Smooth muscle cell (in vitro differentiated cells): ENCODE measurements at regions not wholly inside any gene's neighbourhood (a gene's known extent, or its start where the extent isn't known, plus 50 kb on each side); places are given as distances from the start of the nearest gene placed in this dataset.

Experiments used
- DNase-seq: peaks from one replicate; lab custom pipeline; 2025; ENCODE audit not compliant: unreplicated experiment; lab: John Stamatoyannopoulos, UW
- H2AFZ ChIP-seq: fragments of 200-600 bp; sonication (generic); 2 replicates; pipeline ENCODE4 v1.6.0; 2016; ENCODE audit warnings: antibody characterized with exemption, low read depth, mild to moderate bottlenecking
- H3F3A ChIP-seq: fragments of 200-600 bp; sonication (generic); 2 replicates; pipeline ENCODE4 v1.6.0; 2017; ENCODE audit warnings: antibody characterized with exemption, low read depth
- H3K27ac ChIP-seq: fragments of 200-600 bp; sonication (generic); 2 replicates; pipeline ENCODE4 v1.5.1; 2016; ENCODE audit warnings: low read depth, mild to moderate bottlenecking
- H3K27me3 ChIP-seq: fragments of 200-600 bp; sonication (generic); 2 replicates; pipeline ENCODE4 v1.6.1; 2016; ENCODE audit warnings: low read depth, mild to moderate bottlenecking
- H3K36me3 ChIP-seq: fragments of 200-600 bp; sonication (generic); 2 replicates; pipeline ENCODE4 v1.5.1; 2016; ENCODE audit warnings: low read depth
- H3K4me1 ChIP-seq: fragments of 200-600 bp; sonication (generic); 2 replicates; pipeline ENCODE4 v1.5.1; 2016; ENCODE audit warnings: low read depth
- H3K4me2 ChIP-seq: fragments of 200-600 bp; sonication (generic); 2 replicates; pipeline ENCODE4 v1.6.0; 2016; ENCODE audit warnings: mild to moderate bottlenecking
- H3K4me3 ChIP-seq: fragments of 200-600 bp; sonication (generic); 2 replicates; pipeline ENCODE4 v1.5.1; 2016; ENCODE audit warnings: mild to moderate bottlenecking
- H3K79me2 ChIP-seq: fragments of 200-600 bp; sonication (generic); 2 replicates; pipeline ENCODE4 v1.6.0; 2016; ENCODE audit warnings: low read depth, mild to moderate bottlenecking
- H3K9ac ChIP-seq: fragments of 200-600 bp; sonication (generic); 2 replicates; pipeline ENCODE4 v1.6.0; 2016; ENCODE audit warnings: low read depth
- H3K9me3 ChIP-seq: fragments of 200-600 bp; sonication (generic); replicated peaks from 2 replicates; pipeline ENCODE4 v1.5.1; 2016; ENCODE audit warnings: low read depth
- H4K20me1 ChIP-seq: fragments of 200-600 bp; sonication (generic); 2 replicates; pipeline ENCODE4 v1.6.0; 2016; ENCODE audit warnings: low read depth
- CTCF ChIP-seq: fragments of 200-600 bp; sonication (generic); IDR thresholded peaks from 2 replicates; pipeline ENCODE4 v1.5.1; 2017; ENCODE audit warnings: borderline replicate concordance, mild to moderate bottlenecking, antibody characterized with exemption; ENCODE audit not compliant: insufficient read depth, poor library complexity, severe bottlenecking
- WGBS: methylation state at CpG from one replicate; pipeline ENCODE4 v1.1.7; 2016; ENCODE audit warnings: low lambda C conversion rate; 5-methylcytosine and 5-hydroxymethylcytosine counted together

DNA sequence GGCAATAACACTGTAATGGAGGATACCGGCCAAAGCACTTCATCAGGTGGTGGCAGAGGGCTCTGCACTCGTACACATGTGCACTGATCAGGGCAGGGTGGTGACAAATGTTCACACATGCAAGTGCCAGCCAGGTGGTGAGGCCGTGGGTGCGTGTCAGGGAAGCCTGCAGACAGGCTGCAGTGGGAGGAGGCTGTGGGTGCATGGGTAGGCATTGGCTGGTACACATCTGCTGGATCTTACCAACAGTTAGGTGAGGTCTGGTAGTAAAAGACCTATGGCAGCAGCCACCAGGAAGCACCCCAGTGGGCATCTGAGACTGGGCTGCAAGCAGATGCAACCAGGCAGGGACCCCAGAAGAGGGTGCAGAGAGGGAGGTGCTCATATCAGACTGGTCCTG lies 65.3 kb downstream of the PDE6H start:
- H3K36me3 ChIP-seq: no peaks in the 10 kb centered on the region
- H3K4me2 ChIP-seq: no peak overlapping the region
- H4K20me1 ChIP-seq: no peaks in the 10 kb centered on the region
- no peaks in the 10 kb centered on the region for H3K79me2 ChIP-seq
- no peak overlapping the region for H3K4me3 ChIP-seq
- H2AFZ ChIP-seq: no peak overlapping the region
- no peaks in the 10 kb centered on the region for H3K9me3 ChIP-seq
- no peak overlapping the region for H3K9ac ChIP-seq
- H3F3A ChIP-seq: peaks cover 12% of the 10 kb centered on the region
- no peaks in the 10 kb centered on the region for H3K27me3 ChIP-seq
- no peak for TF ChIP-seq CTCF
- H3K4me1 ChIP-seq: peaks cover 5% of the 10 kb centered on the region
- DNase-seq: no peak
- 73% methylated on average over 4 of the region's 4 CpGs for WGBS
- no peak overlapping the region for H3K27ac ChIP-seq

DNA sequence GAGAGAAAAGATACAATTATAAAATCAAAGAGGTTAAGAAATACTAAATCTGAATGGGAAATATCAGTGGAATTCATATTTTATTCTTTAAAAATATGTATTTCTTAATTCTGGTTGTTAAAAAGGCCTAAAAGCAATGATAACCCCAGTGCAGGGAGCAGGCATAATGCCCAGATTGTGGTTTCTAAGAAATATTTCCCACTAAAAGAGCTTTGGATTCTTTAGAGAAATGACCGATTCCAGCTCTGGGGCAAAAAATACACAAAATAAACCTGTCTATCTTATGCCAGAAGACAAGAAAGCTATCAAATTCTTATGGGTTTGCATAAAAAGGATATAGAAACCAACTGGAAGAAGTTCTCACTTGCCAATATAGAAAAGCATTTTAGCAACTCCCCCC lies 71.6 kb downstream of the PDE6H start:
- no peaks in the 10 kb centered on the region for H3K36me3 ChIP-seq
- no peaks in the 10 kb centered on the region for H3K4me1 ChIP-seq
- no peak for TF ChIP-seq CTCF
- no peaks in the 10 kb centered on the region for H3K27me3 ChIP-seq
- no peaks in the 10 kb centered on the region for H4K20me1 ChIP-seq
- H3K9me3 ChIP-seq: no peaks in the 10 kb centered on the region
- no peak overlapping the region for H2AFZ ChIP-seq
- H3K79me2 ChIP-seq: no peaks in the 10 kb centered on the region
- H3K9ac ChIP-seq: no peak overlapping the region
- no peak overlapping the region for H3K27ac ChIP-seq
- DNase-seq: no peak
- no peaks in the 10 kb centered on the region for H3F3A ChIP-seq
- H3K4me3 ChIP-seq: no peak overlapping the region
- H3K4me2 ChIP-seq: no peak overlapping the region
- 39% methylated on average over 1 of the region's 1 CpG for WGBS

DNA sequence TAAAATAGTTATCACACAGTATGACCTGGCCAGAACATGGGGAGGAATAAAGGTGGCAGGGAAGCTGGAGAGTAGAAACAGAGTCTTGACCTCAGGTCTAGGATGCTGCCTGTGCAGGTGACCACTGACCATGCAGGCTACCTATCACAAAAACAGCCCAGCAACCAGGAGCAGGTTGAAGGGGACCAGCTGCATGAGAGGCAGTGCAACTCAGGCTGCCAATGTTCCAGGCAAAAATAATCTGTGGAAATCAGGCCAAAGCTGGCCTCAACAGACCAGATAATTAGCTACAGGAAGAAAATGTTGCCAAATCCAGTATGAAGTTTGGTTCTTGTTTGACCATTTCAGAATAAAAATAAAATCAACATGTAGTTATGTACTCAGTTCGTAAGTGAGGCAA lies 72.6 kb downstream of the PDE6H start:
- WGBS: 86% methylated on average over 1 of the region's 1 CpG
- Histone ChIP-seq H3K79me2 (no peaks in the 10 kb centered on the region), H3K9ac (no peak overlapping the region), H3K9me3 (no peaks in the 10 kb centered on the region), H4K20me1 (no peaks in the 10 kb centered on the region), H3K4me2 (no peak overlapping the region), H3F3A (no peaks in the 10 kb centered on the region), H3K27me3 (no peaks in the 10 kb centered on the region), H3K36me3 (no peaks in the 10 kb centered on the region), H2AFZ (no peak overlapping the region), H3K27ac (no peak overlapping the region), H3K4me1 (no peaks in the 10 kb centered on the region), H3K4me3 (no peak overlapping the region)
- no peak for DNase-seq
- no peak for TF ChIP-seq CTCF

DNA sequence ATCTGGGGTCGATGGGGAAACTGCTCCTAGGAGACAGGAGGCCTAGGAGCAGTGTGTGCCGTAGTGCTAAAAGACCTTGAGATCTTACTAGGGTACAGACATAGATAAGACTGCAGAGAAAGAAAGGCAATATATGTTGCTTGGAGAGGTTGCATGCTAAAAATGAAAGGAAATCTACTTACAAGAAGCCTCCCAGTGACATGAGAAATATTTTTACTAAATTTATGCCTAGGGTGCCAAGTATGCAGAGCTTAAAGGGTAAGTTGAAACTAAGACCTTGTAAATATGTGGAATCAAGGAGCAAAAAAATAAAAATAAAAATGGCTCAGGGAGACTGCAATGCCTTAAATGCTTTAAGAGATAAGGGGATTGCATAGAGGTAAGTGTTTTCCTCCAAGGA lies 74.8 kb downstream of the PDE6H start:
- no peak for TF ChIP-seq CTCF
- H3K27ac ChIP-seq: no peak overlapping the region
- H4K20me1 ChIP-seq: no peaks in the 10 kb centered on the region
- H3K27me3 ChIP-seq: no peaks in the 10 kb centered on the region
- WGBS: 74% methylated on average over 2 of the region's 2 CpGs
- H3K9ac ChIP-seq: no peak overlapping the region
- H3K36me3 ChIP-seq: no peaks in the 10 kb centered on the region
- H3K4me2 ChIP-seq: no peak overlapping the region
- H3K4me3 ChIP-seq: no peak overlapping the region
- no peak overlapping the region for H2AFZ ChIP-seq
- no peak for DNase-seq
- no peaks in the 10 kb centered on the region for H3K79me2 ChIP-seq
- H3K4me1 ChIP-seq: no peaks in the 10 kb centered on the region
- no peaks in the 10 kb centered on the region for H3K9me3 ChIP-seq
- no peaks in the 10 kb centered on the region for H3F3A ChIP-seq
